ENCODE measurements at regions not wholly inside any gene's neighbourhood (a gene's known extent, or its start where the extent isn't known, plus 50 kb on each side); places are given as distances from the start of the nearest gene placed in this dataset.
"Not testable (repeated sequence)": the region's sequence is repeated elsewhere in the genome, so short reads cannot be mapped to it uniquely, and the experiment has no call there.

GRCh38 chr18:60060026-60060425, 160.2 kb downstream of the PMAIP1 start:
- no peak for DNase-seq

- DNase-seq = no peak
Measured at GRCh38 chr18:60059216-60059615, 159.4 kb downstream of the PMAIP1 start.

GRCh38 chr18:60053747-60054304, 154.0 kb downstream of the PMAIP1 start:
- no peak for DNase-seq

- no peak for DNase-seq
Measured at GRCh38 chr18:60050821-60051220, 151.0 kb downstream of the PMAIP1 start.

- DNase-seq = no peak
Measured at GRCh38 chr18:60049172-60049571, 149.4 kb downstream of the PMAIP1 start.

- no peak for DNase-seq
Measured at GRCh38 chr18:60047556-60047955, 147.8 kb downstream of the PMAIP1 start.

- DNase-seq = no peak
Measured at GRCh38 chr18:60044290-60045006, 144.7 kb downstream of the PMAIP1 start.

- DNase-seq = no peak
Measured at GRCh38 chr18:60040971-60041370, 141.2 kb downstream of the PMAIP1 start.

GRCh38 chr18:60038731-60039130, 138.9 kb downstream of the PMAIP1 start:
- no peak for DNase-seq

- no peak for DNase-seq
Measured at GRCh38 chr18:60027397-60027796, 127.6 kb downstream of the PMAIP1 start.

- DNase-seq = no peak
Measured at GRCh38 chr18:60024857-60025256, 125.1 kb downstream of the PMAIP1 start.

- DNase-seq = no peak
Measured at GRCh38 chr18:60024345-60024744, 124.5 kb downstream of the PMAIP1 start.

- no peak for DNase-seq
Measured at GRCh38 chr18:60022671-60023276, 123.0 kb downstream of the PMAIP1 start.

GRCh38 chr18:60021556-60021955, 121.8 kb downstream of the PMAIP1 start:
- DNase-seq = no peak

GRCh38 chr18:60020107-60020925, 120.5 kb downstream of the PMAIP1 start:
- no peak for DNase-seq

- no peak for DNase-seq
Measured at GRCh38 chr18:60019463-60019840, 119.7 kb downstream of the PMAIP1 start.

- DNase-seq = no peak
Measured at GRCh38 chr18:60018618-60019462, 119.0 kb downstream of the PMAIP1 start.

GRCh38 chr18:60018134-60018533, 118.3 kb downstream of the PMAIP1 start:
- not testable (repeated sequence) for DNase-seq

GRCh38 chr18:60017371-60017770, 117.6 kb downstream of the PMAIP1 start:
- no peak for DNase-seq

- not testable (repeated sequence) for DNase-seq
Measured at GRCh38 chr18:60015826-60016225, 116.0 kb downstream of the PMAIP1 start.

GRCh38 chr18:60013148-60013547, 113.4 kb downstream of the PMAIP1 start:
- DNase-seq = not testable (repeated sequence)

- no peak for DNase-seq
Measured at GRCh38 chr18:60010984-60011383, 111.2 kb downstream of the PMAIP1 start.

GRCh38 chr18:60010513-60010912, 110.7 kb downstream of the PMAIP1 start:
- no peak for DNase-seq
